Neural crest cell (in vitro differentiated cells): ENCODE measurements at regions not wholly inside any gene's neighbourhood (a gene's known extent, or its start where the extent isn't known, plus 50 kb on each side); places are given as distances from the start of the nearest gene placed in this dataset.
"Not testable (repeated sequence)": the region's sequence is repeated elsewhere in the genome, so short reads cannot be mapped to it uniquely, and the experiment has no call there.

ENCODE experiments used
- DNase-seq: peaks from one replicate; pipeline ENCODE4 v3.0.0; 2021; ENCODE audit warnings: low read depth, mixed read lengths, low spot score
- H3K27ac Mint-ChIP-seq: one replicate; pipeline ENCODE4 v1.8.0; 2021; ENCODE audit warnings: mild to moderate bottlenecking, mixed read lengths; ENCODE audit not compliant: unreplicated experiment
- H3K27me3 Mint-ChIP-seq: 2 replicates; pipeline ENCODE4 v1.8.0; 2021; ENCODE audit warnings: low read depth, mild to moderate bottlenecking, mixed read lengths
- H3K36me3 Mint-ChIP-seq: 2 replicates; pipeline ENCODE4 v1.8.0; 2021; ENCODE audit warnings: low read depth, mild to moderate bottlenecking, mixed read lengths
- H3K4me1 Mint-ChIP-seq: 2 replicates; pipeline ENCODE4 v1.8.0; 2021; ENCODE audit warnings: mixed read lengths
- H3K4me3 Mint-ChIP-seq: one replicate; pipeline ENCODE4 v1.8.0; 2021; ENCODE audit warnings: mild to moderate bottlenecking, mixed read lengths
- H3K9me3 Mint-ChIP-seq: 2 replicates; pipeline ENCODE4 v1.8.0; 2021; ENCODE audit warnings: mixed read lengths

GRCh38 chr17:64800987-64801386 is 118.3 kb downstream of the LRRC37A3 start:
- not testable (repeated sequence) for DNase-seq, H3K27me3 Mint-ChIP-seq, H3K9me3 Mint-ChIP-seq, H3K4me3 Mint-ChIP-seq, H3K4me1 Mint-ChIP-seq, H3K36me3 Mint-ChIP-seq, H3K27ac Mint-ChIP-seq

DNA sequence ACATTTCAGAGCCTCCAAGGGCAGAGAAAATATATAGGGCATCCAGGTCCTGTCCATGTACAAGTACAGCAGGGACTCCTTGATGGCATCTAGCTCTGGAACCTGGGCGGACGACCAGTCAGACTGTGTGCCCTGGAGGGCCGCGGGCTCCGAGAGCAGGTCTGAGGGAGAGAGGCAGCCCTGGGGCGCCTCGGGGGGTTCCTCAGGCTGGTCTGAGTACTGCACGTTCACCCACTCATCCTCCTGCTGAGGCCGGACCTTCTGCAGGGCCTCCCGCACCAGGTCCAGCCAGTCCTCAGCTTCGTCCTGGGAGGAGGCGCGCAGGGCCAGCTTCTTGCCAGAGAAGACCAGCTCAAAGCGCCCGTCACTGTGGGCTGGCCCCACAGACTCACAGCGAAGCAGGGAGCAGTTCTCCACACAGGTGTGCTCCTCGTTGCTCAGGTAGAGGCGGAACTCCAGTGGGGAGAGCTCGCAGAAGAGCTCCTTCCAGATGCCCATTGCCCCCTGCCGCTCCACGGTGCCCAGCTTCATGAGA is 118.8 kb downstream of the LRRC37A3 start:
- not testable (repeated sequence) for DNase-seq, H3K4me3 Mint-ChIP-seq, H3K27ac Mint-ChIP-seq, H3K9me3 Mint-ChIP-seq, H3K27me3 Mint-ChIP-seq, H3K36me3 Mint-ChIP-seq, H3K4me1 Mint-ChIP-seq

DNA sequence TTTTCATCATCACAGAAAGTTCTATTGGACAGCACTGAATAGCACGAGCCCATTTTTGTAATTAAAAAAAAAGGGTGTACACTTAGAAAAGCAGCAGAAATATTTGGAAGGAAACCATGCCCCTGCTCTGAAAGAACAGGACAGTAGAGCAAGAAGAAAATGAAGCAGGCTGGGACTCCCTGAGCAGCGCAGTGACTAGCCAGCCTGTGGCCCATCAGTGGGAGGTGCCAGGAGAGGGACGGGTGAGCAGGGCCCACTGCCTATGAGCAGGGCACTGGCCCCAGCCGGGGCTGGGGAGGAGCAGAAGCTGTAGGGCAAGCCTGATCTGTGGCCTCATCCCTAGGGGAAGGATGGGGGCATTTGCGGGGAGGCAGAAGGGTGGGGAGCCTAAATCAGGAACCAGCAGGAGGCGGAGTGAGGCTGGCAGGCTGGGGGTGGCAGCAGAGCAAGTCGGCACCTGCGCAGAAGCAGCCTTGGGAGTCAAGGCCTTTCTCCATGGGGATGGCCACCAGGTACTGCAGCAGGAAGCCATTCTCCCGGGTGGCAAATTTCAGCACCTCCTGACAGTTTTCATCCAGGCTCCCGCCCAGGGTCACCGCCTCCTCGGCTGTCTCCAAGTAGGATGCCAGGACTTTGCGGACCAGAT is 119.6 kb downstream of the LRRC37A3 start:
- H3K27ac Mint-ChIP-seq, H3K4me3 Mint-ChIP-seq, H3K4me1 Mint-ChIP-seq, H3K9me3 Mint-ChIP-seq, H3K36me3 Mint-ChIP-seq, H3K27me3 Mint-ChIP-seq, DNase-seq: not testable (repeated sequence)

DNA sequence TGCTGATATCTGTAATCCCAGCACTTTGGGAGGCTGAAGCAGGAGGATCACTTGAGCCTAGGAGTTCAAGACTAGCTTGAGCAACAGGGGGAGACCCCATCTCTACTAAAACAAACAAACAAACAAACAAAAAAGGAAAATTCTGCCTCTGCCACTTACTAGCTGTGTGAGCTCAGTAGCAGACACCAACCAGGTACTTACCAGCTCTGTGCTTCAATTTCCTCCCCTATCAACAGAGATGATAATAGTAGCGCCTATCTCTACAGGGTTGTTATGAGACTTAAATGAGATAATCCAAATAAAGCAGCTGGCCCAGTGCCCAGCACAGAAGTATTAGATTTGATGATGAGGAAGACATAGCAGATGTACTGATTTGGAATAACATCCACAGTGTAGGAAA is 120.3 kb downstream of the LRRC37A3 start:
- H3K27me3 Mint-ChIP-seq, H3K9me3 Mint-ChIP-seq, H3K4me1 Mint-ChIP-seq, H3K27ac Mint-ChIP-seq, H3K4me3 Mint-ChIP-seq, DNase-seq, H3K36me3 Mint-ChIP-seq: not testable (repeated sequence)

DNA sequence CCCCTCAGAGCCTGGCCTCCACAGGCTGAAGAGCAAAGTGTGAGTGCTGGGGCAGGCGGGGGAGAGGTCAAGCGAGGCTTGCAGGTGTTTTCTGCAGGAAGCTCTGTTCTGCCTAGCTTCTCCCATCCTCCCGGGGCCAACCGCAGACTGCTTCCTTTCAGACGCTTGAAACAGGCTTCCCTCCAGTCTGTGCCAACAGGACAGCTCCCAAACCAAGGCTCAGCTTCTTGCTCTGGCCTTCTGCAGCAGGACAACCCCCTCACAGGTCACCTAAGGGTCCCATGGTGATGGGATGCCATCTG is 120.8 kb downstream of the LRRC37A3 start:
- H3K9me3 Mint-ChIP-seq, H3K4me3 Mint-ChIP-seq, DNase-seq, H3K27me3 Mint-ChIP-seq, H3K4me1 Mint-ChIP-seq, H3K36me3 Mint-ChIP-seq, H3K27ac Mint-ChIP-seq: not testable (repeated sequence)

DNA sequence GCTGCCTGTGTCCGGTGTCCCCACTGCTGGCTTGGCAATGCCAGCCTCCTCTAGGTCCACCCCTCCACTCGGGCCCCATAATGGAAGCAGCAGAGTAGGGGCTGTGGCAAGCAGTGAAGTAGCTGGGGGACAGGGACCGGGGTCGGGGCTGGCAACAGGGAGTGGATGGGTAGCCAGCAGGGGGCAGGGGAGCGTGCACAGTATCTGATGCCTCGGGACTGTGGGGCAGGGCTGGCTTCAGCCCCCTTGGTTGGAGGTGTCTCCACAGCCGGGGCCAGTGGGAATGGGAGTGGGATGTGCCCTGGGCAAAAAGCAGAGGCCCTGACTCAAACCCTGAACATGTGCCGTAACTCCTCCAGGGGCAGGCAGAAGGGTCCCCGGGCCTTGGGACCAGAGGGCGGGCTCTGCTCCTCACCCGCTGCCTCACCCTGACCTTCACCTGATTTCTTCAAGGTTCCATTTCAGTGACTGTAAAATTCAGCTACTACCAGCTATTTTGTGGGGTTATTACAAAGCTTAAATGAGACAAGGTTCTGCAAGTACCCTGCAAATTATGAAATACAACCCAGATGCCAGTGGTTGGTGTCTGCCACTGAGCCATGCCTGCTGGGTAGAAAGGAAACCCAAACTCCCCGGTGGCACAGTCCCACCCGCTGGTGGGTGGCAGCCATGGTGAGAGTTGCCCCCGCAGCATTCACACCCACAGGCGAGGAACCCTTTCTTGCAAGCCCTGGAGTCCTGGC is 121.4 kb downstream of the LRRC37A3 start:
- H3K9me3 Mint-ChIP-seq, H3K36me3 Mint-ChIP-seq, H3K27me3 Mint-ChIP-seq, DNase-seq, H3K4me3 Mint-ChIP-seq, H3K27ac Mint-ChIP-seq, H3K4me1 Mint-ChIP-seq: not testable (repeated sequence)

DNA sequence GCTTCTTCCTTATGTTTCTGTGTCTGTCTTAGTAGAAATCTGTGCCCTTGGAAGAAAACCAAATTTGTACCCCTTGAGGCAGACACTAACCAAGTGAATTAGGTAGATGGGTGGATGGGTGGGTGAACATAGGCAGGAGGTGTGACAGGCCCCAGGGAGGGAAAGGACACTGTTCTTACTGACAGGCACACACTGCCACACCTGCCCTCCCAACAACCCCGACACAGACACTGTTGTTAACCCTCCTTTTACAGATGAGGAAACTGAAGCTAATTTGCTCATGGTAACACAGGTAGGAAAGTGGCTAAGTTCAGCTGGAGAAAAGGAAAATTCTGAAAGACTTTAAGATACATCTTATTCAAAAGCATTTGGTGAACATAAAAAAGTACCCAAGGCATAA is 123.9 kb downstream of the LRRC37A3 start:
- not testable (repeated sequence) for H3K4me1 Mint-ChIP-seq, H3K9me3 Mint-ChIP-seq, H3K36me3 Mint-ChIP-seq, H3K27ac Mint-ChIP-seq, H3K27me3 Mint-ChIP-seq, H3K4me3 Mint-ChIP-seq, DNase-seq

GRCh38 chr17:64794548-64795274 is 124.6 kb downstream of the LRRC37A3 start:
- not testable (repeated sequence) for H3K27me3 Mint-ChIP-seq, H3K9me3 Mint-ChIP-seq, H3K27ac Mint-ChIP-seq, H3K4me3 Mint-ChIP-seq, H3K4me1 Mint-ChIP-seq, DNase-seq, H3K36me3 Mint-ChIP-seq

DNA sequence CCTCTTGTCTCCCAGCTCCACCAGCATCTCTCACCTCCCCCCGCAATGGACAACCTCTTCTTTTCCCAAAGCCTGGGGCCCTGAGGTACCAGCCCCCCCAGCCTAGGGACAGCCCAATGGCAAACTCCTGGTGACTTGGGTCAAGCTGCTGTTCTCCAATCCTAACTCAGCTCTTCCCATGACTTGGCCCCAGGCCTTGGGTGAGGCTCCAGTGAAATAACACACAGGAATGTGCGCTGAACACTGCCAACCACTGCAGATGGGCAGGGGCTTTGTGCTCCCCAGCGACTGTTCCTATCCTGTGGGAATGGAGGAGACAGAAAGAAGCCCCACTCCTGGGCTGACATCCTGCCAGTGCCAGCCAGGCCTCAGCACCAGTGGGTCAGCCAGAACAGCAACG is 125.2 kb downstream of the LRRC37A3 start:
- H3K27me3 Mint-ChIP-seq, H3K9me3 Mint-ChIP-seq, H3K4me3 Mint-ChIP-seq, H3K36me3 Mint-ChIP-seq, DNase-seq, H3K27ac Mint-ChIP-seq, H3K4me1 Mint-ChIP-seq: not testable (repeated sequence)

GRCh38 chr17:64792793-64793575 is 126.3 kb downstream of the LRRC37A3 start:
- not testable (repeated sequence) for H3K36me3 Mint-ChIP-seq, H3K27me3 Mint-ChIP-seq, H3K4me3 Mint-ChIP-seq, H3K27ac Mint-ChIP-seq, DNase-seq, H3K9me3 Mint-ChIP-seq, H3K4me1 Mint-ChIP-seq

- not testable (repeated sequence) for H3K4me3 Mint-ChIP-seq, H3K27me3 Mint-ChIP-seq, H3K4me1 Mint-ChIP-seq, H3K9me3 Mint-ChIP-seq, H3K27ac Mint-ChIP-seq, H3K36me3 Mint-ChIP-seq, DNase-seq
Measured at GRCh38 chr17:64792276-64792675, 127.0 kb downstream of the LRRC37A3 start.

DNA sequence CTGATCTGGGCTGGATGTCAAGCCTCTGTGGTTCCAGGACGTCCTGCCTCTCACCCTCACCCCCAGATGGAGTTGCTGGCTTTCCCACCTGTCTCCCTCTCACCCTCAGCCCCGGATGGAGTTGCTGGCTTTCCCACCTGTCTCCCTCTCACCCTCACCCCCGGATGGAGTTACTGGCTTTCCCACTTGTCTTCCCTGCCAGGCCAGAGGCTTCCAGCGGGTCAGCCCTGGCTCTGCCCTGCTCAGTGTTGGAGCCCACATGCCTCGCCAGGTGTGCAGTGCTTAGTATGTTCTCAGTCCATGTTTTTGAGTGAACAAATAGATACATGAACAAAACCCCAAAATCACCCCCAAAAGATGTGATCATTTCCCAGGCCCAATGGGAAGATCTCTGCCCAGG is 127.6 kb downstream of the LRRC37A3 start:
- not testable (repeated sequence) for H3K27me3 Mint-ChIP-seq, H3K4me3 Mint-ChIP-seq, H3K9me3 Mint-ChIP-seq, DNase-seq, H3K36me3 Mint-ChIP-seq, H3K4me1 Mint-ChIP-seq
- H3K27ac Mint-ChIP-seq = peak overlapping the region; percentile 19

- not testable (repeated sequence) for H3K9me3 Mint-ChIP-seq, H3K4me3 Mint-ChIP-seq, H3K27ac Mint-ChIP-seq, H3K4me1 Mint-ChIP-seq, H3K27me3 Mint-ChIP-seq, DNase-seq, H3K36me3 Mint-ChIP-seq
Measured at GRCh38 chr17:64791226-64791625, 128.1 kb downstream of the LRRC37A3 start.
